WTC11 (cell line): ENCODE measurements at regions not wholly inside any gene's neighbourhood (a gene's known extent, or its start where the extent isn't known, plus 50 kb on each side); places are given as distances from the start of the nearest gene placed in this dataset.
A peak's percentile ranks its signal among the peaks of the same experiment; 100 is the strongest.

Experiments
- ATAC-seq: fragments of 200-7000 bp; cut with Tn5 transposase; 2 replicates; pipeline ENCODE4 v1.10.0; 2021; ENCODE audit warnings: mild to moderate bottlenecking, moderate library complexity
- CTCF ChIA-PET: fragments of 300-600 bp; sonication (Branson Sonifier 250); formaldehyde crosslinking; loops from one replicate; lab custom pipeline; 2021; ENCODE audit warnings: antibody characterized with exemption; lab: Charles Lee
- POLR2A ChIA-PET: fragments of 350-600 bp; sonication (Branson Sonifier 250); formaldehyde crosslinking; loops from one replicate; lab custom pipeline; 2021; ENCODE audit warnings: antibody characterized with exemption; lab: Charles Lee
- DNase-seq: peaks from one replicate; pipeline ENCODE4 v3.0.0; 2021; ENCODE audit warnings: low spot score
- H3K27ac Mint-ChIP-seq: 2 replicates; pipeline ENCODE4 v1.8.0; 2021; ENCODE audit warnings: mixed read lengths
- H3K27me3 Mint-ChIP-seq: 2 replicates; pipeline ENCODE4 v1.8.0; 2021; ENCODE audit warnings: low read depth, mild to moderate bottlenecking, moderate library complexity, mixed read lengths
- H3K36me3 Mint-ChIP-seq: 2 replicates; pipeline ENCODE4 v1.8.0; 2021; ENCODE audit warnings: mixed read lengths
- H3K4me1 Mint-ChIP-seq: 2 replicates; pipeline ENCODE4 v1.8.0; 2022; ENCODE audit warnings: mixed read lengths
- H3K4me3 Mint-ChIP-seq: 2 replicates; pipeline ENCODE4 v1.8.0; 2021; ENCODE audit warnings: mild to moderate bottlenecking, moderate library complexity, mixed read lengths
- H3K9me3 Mint-ChIP-seq: 2 replicates; pipeline ENCODE4 v1.8.0; 2021; ENCODE audit warnings: mixed read lengths
- ATF6 ChIP-seq: sonication (generic); formaldehyde crosslinking; IDR thresholded peaks from 2 replicates; pipeline ENCODE4 v1.8.1; 2023; ENCODE audit warnings: mild to moderate bottlenecking, missing genetic modification reagents
- EMX1 ChIP-seq: fragments of 250-450 bp; sonication (Bioruptor Pico); IDR thresholded peaks from 2 replicates; pipeline ENCODE4 v1.8.0; 2021; ENCODE audit warnings: mild to moderate bottlenecking
- GTF2I ChIP-seq: fragments of 250-450 bp; sonication (Bioruptor Pico); conservative IDR thresholded peaks from 2 replicates; pipeline ENCODE4 v1.4.0; 2021; ENCODE audit warnings: mild to moderate bottlenecking
- IRF2 ChIP-seq: sonication (generic); formaldehyde crosslinking; IDR thresholded peaks from 2 replicates; pipeline ENCODE4 v1.8.0; 2022; ENCODE audit warnings: low read depth, missing genetic modification reagents, borderline replicate concordance
- NFATC4 ChIP-seq: fragments of 250-450 bp; sonication (Bioruptor Pico); IDR thresholded peaks from 2 replicates; pipeline ENCODE4 v1.9.0; 2021; ENCODE audit warnings: mild to moderate bottlenecking
- NR3C1 ChIP-seq: sonication (generic); formaldehyde crosslinking; conservative IDR thresholded peaks from 2 replicates; pipeline ENCODE4 v1.8.1; 2023; ENCODE audit warnings: low read depth, mild to moderate bottlenecking, missing genetic modification reagents
- PRDM15 ChIP-seq: sonication (generic); formaldehyde crosslinking; IDR thresholded peaks from 2 replicates; pipeline ENCODE4 v1.8.0; 2022; ENCODE audit warnings: missing genetic modification reagents
- SMAD3 ChIP-seq: sonication (generic); formaldehyde crosslinking; IDR thresholded peaks from 2 replicates; pipeline ENCODE4 v1.8.0; 2022; ENCODE audit warnings: missing genetic modification reagents, mild to moderate bottlenecking, borderline replicate concordance
- SOX15 ChIP-seq: fragments of 250-450 bp; sonication (Bioruptor Pico); IDR thresholded peaks from 2 replicates; pipeline ENCODE4 v1.9.0; 2021; ENCODE audit warnings: mild to moderate bottlenecking
- SP1 ChIP-seq: sonication (generic); formaldehyde crosslinking; conservative IDR thresholded peaks from 2 replicates; pipeline ENCODE4 v1.8.1; 2022; ENCODE audit warnings: missing genetic modification reagents
- TEAD4 ChIP-seq: sonication (generic); formaldehyde crosslinking; IDR thresholded peaks from 2 replicates; pipeline ENCODE4 v1.8.0; 2022; ENCODE audit warnings: mild to moderate bottlenecking, missing genetic modification reagents
- TF ChIP-seq, protein P1 (sequence below): sonication (generic); formaldehyde crosslinking; IDR thresholded peaks from 2 replicates; pipeline ENCODE4 v1.8.0; 2022; ENCODE audit warnings: mild to moderate bottlenecking, missing genetic modification reagents
- TF ChIP-seq, protein P2 (sequence below): fragments of 250-450 bp; sonication (Bioruptor Pico); IDR thresholded peaks from 2 replicates; pipeline ENCODE4 v1.9.0; 2021; ENCODE audit warnings: moderate library complexity, mild to moderate bottlenecking, inconsistent platforms, borderline replicate concordance
- TF ChIP-seq, protein P3 (sequence below): sonication (generic); formaldehyde crosslinking; IDR thresholded peaks from 2 replicates; pipeline ENCODE4 v1.8.1; 2023; ENCODE audit warnings: mild to moderate bottlenecking, missing genetic modification reagents
- TF ChIP-seq, protein P4 (sequence below): fragments of 250-450 bp; sonication (Bioruptor Pico); IDR thresholded peaks from 2 replicates; pipeline ENCODE4 v1.9.0; 2021; ENCODE audit warnings: mild to moderate bottlenecking
- TF ChIP-seq, protein P5 (sequence below): sonication (generic); formaldehyde crosslinking; IDR thresholded peaks from 2 replicates; pipeline ENCODE4 v1.8.0; 2023; ENCODE audit warnings: missing genetic modification reagents

DNA sequence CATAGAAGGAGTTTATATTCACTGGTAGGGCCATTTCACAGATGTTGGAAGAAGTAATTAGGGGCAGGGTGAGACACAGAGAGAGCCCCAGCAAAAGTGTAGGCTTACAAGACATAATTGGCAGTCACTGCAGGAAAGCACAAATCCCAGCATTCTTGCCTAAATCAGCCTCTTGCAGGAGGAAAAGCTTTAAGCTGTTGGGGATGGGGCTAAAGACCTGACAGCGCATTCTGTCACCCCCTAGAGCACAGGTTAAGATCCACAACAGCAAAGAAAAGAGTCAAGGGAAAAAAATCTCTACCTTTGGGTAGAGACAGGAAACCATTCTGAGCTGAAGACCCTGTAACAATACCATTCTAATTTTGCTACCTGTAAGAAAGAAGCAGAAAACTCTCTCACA lies 409.0 kb downstream of the DAD1 start:
- ChIA-PET CTCF (interaction anchor here (0.8 to 2.9 kb wide), 12 partner anchors 12 to 202 kb away, joined by 3 to 32 read pairs (median 4); no protein-coding TSS in a partner anchor), POLR2A (no interaction called here)
- ATAC-seq (peak; percentile 81), DNase-seq (no peak)
- TF ChIP-seq, protein P1, sequence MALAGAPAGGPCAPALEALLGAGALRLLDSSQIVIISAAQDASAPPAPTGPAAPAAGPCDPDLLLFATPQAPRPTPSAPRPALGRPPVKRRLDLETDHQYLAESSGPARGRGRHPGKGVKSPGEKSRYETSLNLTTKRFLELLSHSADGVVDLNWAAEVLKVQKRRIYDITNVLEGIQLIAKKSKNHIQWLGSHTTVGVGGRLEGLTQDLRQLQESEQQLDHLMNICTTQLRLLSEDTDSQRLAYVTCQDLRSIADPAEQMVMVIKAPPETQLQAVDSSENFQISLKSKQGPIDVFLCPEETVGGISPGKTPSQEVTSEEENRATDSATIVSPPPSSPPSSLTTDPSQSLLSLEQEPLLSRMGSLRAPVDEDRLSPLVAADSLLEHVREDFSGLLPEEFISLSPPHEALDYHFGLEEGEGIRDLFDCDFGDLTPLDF (CRISPR knock-in tag): no peak
- TF ChIP-seq NR3C1 (CRISPR knock-in tag) (no peak), PRDM15 (CRISPR knock-in tag) (no peak), SOX15 (no peak), GTF2I (CRISPR knock-in tag) (no peak), TEAD4 (CRISPR knock-in tag) (no peak), IRF2 (CRISPR knock-in tag) (no peak)
- TF ChIP-seq, protein P2, sequence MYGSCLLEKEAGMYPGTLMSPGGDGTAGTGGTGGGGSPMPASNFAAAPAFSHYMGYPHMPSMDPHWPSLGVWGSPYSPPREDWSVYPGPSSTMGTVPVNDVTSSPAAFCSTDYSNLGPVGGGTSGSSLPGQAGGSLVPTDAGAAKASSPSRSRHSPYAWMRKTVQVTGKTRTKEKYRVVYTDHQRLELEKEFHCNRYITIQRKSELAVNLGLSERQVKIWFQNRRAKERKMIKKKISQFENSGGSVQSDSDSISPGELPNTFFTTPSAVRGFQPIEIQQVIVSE (CRISPR knock-in tag): no peak
- TF ChIP-seq, protein P3, sequence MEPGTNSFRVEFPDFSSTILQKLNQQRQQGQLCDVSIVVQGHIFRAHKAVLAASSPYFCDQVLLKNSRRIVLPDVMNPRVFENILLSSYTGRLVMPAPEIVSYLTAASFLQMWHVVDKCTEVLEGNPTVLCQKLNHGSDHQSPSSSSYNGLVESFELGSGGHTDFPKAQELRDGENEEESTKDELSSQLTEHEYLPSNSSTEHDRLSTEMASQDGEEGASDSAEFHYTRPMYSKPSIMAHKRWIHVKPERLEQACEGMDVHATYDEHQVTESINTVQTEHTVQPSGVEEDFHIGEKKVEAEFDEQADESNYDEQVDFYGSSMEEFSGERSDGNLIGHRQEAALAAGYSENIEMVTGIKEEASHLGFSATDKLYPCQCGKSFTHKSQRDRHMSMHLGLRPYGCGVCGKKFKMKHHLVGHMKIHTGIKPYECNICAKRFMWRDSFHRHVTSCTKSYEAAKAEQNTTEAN (CRISPR knock-in tag): no peak
- TF ChIP-seq, protein P4, sequence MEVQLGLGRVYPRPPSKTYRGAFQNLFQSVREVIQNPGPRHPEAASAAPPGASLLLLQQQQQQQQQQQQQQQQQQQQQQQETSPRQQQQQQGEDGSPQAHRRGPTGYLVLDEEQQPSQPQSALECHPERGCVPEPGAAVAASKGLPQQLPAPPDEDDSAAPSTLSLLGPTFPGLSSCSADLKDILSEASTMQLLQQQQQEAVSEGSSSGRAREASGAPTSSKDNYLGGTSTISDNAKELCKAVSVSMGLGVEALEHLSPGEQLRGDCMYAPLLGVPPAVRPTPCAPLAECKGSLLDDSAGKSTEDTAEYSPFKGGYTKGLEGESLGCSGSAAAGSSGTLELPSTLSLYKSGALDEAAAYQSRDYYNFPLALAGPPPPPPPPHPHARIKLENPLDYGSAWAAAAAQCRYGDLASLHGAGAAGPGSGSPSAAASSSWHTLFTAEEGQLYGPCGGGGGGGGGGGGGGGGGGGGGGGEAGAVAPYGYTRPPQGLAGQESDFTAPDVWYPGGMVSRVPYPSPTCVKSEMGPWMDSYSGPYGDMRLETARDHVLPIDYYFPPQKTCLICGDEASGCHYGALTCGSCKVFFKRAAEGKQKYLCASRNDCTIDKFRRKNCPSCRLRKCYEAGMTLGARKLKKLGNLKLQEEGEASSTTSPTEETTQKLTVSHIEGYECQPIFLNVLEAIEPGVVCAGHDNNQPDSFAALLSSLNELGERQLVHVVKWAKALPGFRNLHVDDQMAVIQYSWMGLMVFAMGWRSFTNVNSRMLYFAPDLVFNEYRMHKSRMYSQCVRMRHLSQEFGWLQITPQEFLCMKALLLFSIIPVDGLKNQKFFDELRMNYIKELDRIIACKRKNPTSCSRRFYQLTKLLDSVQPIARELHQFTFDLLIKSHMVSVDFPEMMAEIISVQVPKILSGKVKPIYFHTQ: no peak
- H3K4me1 Mint-ChIP-seq: no peaks in the 10 kb centered on the region
- H3K4me3 Mint-ChIP-seq: no peak overlapping the region
- no peak overlapping the region for H3K27ac Mint-ChIP-seq
- H3K9me3 Mint-ChIP-seq: no peaks in the 10 kb centered on the region
- no peaks in the 10 kb centered on the region for H3K36me3 Mint-ChIP-seq
- H3K27me3 Mint-ChIP-seq: no peaks in the 10 kb centered on the region

DNA sequence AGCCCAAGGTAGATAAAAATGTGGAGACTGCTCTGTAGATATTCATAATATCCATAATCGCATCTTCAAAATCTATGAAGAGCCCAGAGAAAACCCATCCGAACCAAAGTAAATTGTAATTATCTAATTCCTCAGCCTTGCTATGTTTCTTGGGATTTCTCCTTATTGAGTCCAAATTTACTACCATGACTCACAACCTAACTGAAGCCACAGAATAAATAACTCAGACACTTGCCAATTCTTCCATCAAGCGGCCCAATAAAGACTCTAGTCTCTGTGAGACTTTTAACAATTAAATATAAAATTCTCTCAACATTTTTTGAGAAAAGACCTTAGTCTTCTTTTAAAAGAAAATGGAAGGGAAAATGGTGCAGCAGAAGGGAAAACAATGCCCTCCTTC lies 409.8 kb downstream of the DAD1 start:
- H3K4me1 Mint-ChIP-seq: no peaks in the 10 kb centered on the region
- CTCF ChIA-PET: interaction anchor here (1.4 to 2.9 kb wide), 5 partner anchors 11 to 182 kb away, joined by 4 to 32 read pairs (median 8); no protein-coding TSS in a partner anchor

More for the DNA sequence above, 409.8 kb downstream of the DAD1 start:
- ATAC-seq: no peak
- H3K4me3 Mint-ChIP-seq: no peak overlapping the region
- no peak overlapping the region for H3K27ac Mint-ChIP-seq
- POLR2A ChIA-PET: no interaction called here
- no peaks in the 10 kb centered on the region for H3K27me3 Mint-ChIP-seq
- TF ChIP-seq, protein P3 (CRISPR knock-in tag): no peak
- TF ChIP-seq, protein P5, sequence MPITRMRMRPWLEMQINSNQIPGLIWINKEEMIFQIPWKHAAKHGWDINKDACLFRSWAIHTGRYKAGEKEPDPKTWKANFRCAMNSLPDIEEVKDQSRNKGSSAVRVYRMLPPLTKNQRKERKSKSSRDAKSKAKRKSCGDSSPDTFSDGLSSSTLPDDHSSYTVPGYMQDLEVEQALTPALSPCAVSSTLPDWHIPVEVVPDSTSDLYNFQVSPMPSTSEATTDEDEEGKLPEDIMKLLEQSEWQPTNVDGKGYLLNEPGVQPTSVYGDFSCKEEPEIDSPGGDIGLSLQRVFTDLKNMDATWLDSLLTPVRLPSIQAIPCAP: no peak
- TF ChIP-seq SMAD3 (CRISPR knock-in tag): no peak
- no peak for TF ChIP-seq ATF6 (CRISPR knock-in tag)
- TF ChIP-seq NFATC4: no peak
- TF ChIP-seq EMX1 (CRISPR knock-in tag): no peak
- no peak for TF ChIP-seq SP1 (CRISPR knock-in tag)
- TF ChIP-seq, all 79 proteins: peak for 0
- no peak for DNase-seq
- Mint-ChIP-seq H3K36me3 (no peaks in the 10 kb centered on the region), H3K9me3 (no peaks in the 10 kb centered on the region)
